Ishikawa (cell line): ENCODE measurements at regions not wholly inside any gene's neighbourhood (a gene's known extent, or its start where the extent isn't known, plus 50 kb on each side); places are given as distances from the start of the nearest gene placed in this dataset.

Experiments
- EP300 ChIP-seq: IDR thresholded peaks from 2 replicates; pipeline ENCODE4 v1.6.1; 2012; ENCODE audit warnings: borderline replicate concordance
- RAD21 ChIP-seq: IDR thresholded peaks from 2 replicates; pipeline ENCODE4 v1.6.1; 2012; ENCODE audit warnings: low read depth
- TAF1 ChIP-seq: IDR thresholded peaks from 2 replicates; pipeline ENCODE4 v1.6.1; 2012; ENCODE audit warnings: low read depth, mild to moderate bottlenecking
- TF ChIP-seq, protein P1 (sequence below): IDR thresholded peaks from 2 replicates; pipeline ENCODE4 v1.6.1; 2012; ENCODE audit warnings: low read depth, mild to moderate bottlenecking
- TF ChIP-seq, protein P2 (sequence below): IDR thresholded peaks from 2 replicates; pipeline ENCODE4 v1.6.1; 2012

GRCh38 chr2:16279201-16279570 lies 338.8 kb downstream of the MYCN start:
- TF ChIP-seq, protein P1, sequence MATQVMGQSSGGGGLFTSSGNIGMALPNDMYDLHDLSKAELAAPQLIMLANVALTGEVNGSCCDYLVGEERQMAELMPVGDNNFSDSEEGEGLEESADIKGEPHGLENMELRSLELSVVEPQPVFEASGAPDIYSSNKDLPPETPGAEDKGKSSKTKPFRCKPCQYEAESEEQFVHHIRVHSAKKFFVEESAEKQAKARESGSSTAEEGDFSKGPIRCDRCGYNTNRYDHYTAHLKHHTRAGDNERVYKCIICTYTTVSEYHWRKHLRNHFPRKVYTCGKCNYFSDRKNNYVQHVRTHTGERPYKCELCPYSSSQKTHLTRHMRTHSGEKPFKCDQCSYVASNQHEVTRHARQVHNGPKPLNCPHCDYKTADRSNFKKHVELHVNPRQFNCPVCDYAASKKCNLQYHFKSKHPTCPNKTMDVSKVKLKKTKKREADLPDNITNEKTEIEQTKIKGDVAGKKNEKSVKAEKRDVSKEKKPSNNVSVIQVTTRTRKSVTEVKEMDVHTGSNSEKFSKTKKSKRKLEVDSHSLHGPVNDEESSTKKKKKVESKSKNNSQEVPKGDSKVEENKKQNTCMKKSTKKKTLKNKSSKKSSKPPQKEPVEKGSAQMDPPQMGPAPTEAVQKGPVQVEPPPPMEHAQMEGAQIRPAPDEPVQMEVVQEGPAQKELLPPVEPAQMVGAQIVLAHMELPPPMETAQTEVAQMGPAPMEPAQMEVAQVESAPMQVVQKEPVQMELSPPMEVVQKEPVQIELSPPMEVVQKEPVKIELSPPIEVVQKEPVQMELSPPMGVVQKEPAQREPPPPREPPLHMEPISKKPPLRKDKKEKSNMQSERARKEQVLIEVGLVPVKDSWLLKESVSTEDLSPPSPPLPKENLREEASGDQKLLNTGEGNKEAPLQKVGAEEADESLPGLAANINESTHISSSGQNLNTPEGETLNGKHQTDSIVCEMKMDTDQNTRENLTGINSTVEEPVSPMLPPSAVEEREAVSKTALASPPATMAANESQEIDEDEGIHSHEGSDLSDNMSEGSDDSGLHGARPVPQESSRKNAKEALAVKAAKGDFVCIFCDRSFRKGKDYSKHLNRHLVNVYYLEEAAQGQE = no peak
- TF ChIP-seq EP300 (no peak), RAD21 (no peak), TAF1 (no peak)
- TF ChIP-seq, protein P2, sequence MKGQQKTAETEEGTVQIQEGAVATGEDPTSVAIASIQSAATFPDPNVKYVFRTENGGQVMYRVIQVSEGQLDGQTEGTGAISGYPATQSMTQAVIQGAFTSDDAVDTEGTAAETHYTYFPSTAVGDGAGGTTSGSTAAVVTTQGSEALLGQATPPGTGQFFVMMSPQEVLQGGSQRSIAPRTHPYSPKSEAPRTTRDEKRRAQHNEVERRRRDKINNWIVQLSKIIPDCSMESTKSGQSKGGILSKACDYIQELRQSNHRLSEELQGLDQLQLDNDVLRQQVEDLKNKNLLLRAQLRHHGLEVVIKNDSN = no peak
